COR-L47 (cell line): ENCODE measurements at regions not wholly inside any gene's neighbourhood (a gene's known extent, or its start where the extent isn't known, plus 50 kb on each side); places are given as distances from the start of the nearest gene placed in this dataset.
"Not testable (repeated sequence)": the region's sequence is repeated elsewhere in the genome, so short reads cannot be mapped to it uniquely, and the experiment has no call there.

Experiments
- DNase-seq: peaks from one replicate; lab custom pipeline; 2025; lab: John Stamatoyannopoulos, UW

- DNase-seq, result no peak
These were observed 316.8 kb downstream of the DLEU7 start for GRCh38 chr13:50526661-50527071.

DNA sequence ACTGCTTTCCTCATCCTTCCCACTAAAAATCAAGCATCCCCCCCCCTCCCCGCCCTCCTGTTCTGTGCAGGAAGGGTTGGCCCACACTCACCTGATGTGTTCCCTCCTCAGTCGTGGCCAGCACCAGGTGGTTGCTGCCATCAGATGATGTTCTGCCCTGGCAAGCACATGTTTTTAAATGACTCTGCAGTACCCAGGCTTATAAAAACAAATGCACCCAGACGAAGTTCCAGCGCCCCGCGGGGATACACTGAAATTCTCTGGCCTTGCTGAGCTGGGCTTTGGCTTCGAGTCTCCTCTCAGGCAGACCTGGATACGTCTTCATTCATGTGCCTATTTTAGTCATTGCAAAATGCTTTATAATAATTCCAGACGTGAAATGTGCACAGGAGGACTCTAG lies 316.3 kb downstream of the DLEU7 start:
- DNase-seq, result no peak

- DNase-seq, result no peak
These were observed 315.6 kb downstream of the DLEU7 start for GRCh38 chr13:50527612-50528509.

DNA sequence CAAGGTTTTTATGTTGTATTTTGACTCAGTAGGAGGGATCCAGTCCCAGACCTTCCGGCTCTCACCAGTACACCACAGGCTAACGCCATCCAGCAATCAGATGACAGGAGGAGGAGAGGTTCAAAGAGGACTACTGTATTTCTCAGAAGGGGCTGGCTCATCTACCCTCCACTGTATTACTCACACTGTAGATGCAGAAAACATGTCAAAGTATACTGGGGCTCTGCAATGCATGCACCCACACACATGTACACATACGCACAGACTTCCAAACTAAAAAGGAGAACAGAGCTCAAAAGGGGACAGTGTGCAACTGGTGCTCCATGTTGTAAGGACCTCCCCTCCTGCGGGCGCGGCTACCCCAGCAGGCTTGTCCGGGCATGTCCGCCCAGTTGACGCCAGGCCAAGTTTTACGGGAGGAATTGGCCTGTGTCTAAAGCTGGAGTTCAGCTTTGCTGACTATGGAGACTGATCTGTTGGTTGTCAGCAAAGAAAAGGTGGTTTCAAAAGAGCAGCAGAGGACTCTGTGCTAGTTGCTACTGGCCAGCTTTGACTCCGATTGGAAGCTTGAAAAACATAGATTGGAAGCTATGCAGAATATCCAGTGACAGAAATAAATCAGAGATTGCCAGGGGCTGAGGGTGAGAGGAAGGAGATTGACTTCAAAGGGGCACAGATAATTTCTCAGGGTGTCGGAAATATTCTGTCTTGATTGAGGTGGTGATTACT lies 314.2 kb downstream of the DLEU7 start:
- DNase-seq, result peak; percentile 79

DNA sequence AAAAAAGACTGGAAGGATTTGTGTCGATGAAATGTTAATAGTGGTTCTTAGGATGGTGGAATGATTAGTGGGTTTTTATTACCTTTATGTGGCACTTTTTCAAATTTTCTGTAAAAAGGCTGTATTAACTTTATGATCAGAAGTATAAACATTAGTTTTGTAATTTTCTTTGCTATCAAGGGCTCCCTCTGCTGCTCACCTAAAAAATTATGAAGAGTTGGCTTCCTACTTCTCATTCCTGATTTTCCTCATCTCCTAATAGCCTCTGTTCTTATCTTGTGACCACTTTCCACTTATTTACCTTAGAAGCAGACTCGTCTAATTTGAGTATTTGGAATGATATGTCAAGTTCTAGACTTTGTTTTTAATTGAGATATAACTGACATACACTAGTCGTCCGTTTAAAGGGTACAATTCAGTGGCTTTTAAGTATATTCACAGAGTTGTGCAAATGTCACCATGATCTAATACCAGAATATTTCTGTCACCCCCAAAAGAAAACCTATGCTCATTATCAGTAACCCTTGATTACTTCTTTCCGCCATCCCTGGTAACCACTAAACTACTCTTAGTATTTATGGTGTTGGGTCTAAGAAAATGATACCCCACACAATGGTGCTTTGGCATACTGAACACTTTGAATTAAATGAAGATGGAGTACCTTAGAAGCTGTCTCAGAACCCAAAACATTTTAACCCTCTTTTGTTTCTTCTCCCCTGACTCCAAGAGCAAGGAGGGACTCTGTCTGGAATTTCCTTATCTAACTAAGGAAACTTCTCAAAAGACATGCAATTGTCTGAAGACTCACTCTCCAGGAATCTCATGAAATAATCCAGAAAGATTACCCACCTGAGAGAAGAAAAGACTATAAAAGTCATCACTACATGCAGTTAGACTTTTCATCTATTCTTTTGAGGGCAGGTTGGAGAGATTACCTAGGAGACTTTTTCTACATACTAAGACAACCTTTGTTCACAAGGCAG lies 311.3 kb downstream of the DLEU7 start:
- no peak for DNase-seq

GRCh38 chr13:50535050-50535449 lies 308.4 kb downstream of the DLEU7 start:
- DNase-seq, result no peak

- no peak for DNase-seq
These were observed 306.5 kb downstream of the DLEU7 start for GRCh38 chr13:50537029-50537428.

DNA sequence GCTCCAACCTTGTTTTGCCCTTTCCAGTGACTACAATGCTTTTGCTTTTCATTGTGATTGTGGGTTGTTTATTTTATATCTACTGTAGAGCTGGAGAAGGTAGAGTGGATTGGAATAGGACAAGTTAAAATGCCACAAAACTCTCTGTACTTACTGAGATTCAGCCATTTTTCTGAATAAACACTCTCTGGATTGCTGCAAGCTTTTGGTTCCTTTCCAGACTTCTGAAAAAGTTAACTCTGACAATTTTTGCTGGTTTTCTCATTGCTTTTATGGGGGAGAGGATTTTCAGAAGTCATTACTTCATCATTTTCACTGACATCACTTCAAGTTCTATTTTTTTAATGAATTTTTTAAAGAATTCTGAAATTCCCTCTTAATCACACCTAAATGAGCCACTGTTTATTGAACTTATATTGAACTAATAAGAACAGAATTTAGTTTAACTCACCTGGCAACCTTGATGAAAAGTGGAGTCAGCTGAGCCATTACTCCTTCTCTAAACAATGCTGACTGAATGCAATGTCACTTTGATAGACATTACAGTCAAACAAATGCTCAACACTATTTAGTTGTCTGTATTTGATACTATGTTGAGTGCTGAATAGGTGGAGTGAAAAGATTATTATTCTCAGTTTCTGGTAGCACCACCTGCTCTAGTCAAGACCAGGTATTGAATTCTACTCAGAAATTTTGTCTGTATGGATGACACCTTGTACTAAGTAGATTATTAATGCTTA lies 303.5 kb downstream of the DLEU7 start:
- no peak for DNase-seq

DNA sequence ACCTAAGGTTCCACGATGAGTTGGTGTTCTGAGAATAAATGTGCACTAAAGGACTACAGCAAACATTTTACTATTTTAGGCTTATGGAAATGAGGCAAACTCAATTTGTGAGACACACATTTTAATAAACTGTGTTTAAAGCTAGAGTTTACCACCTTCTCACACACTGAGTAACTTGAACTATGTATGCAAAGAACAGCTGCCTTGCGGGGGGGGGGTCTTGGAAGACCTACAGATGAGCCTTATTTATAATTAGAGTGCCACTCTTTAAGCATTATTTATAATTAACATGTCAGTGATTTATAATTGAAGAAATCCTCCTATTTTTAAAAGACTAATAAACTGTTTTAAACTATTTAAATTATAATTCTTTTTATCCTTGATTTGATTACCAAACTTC lies 300.4 kb downstream of the DLEU7 start:
- DNase-seq, result no peak

DNA sequence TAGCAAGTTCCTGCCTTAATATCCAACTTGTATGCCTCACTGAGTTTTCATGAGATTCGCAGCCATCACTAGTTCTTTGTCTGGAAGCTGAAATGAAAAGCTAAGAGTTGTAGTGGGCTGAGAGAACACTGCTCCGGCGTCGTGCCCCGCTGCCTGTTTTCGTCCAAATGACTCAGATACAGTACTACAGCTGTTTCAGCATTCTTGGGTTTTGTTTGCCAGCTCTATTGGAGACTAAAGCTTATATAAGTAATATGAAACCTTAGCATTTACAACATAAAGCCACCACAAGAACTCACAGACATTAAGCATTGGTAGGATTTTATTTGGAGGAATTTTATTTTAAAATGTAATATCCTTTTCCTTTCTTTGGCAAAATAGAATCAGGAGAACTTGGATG lies 299.7 kb downstream of the DLEU7 start:
- no peak for DNase-seq

DNA sequence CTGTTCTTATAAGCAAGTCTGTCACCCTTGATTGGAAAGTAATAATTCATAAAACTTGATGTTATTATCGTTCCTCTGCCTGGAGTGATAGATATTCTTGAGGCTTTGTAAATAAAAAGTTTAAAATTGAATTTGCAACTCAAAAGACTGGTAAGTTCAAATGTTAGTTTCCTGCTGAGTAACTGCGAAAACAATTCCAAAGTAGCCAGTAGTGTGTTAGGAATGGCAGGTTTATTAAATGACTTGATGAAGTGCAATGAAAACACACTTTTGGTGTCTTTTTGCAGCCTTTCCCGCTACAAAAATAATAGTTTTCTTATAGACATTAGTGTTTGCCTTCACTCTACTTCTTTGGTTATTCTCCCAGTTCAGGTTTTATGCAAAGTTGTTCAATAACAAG lies 299.3 kb downstream of the DLEU7 start:
- no peak for DNase-seq

- DNase-seq, result not testable (repeated sequence)
These were observed 296.3 kb downstream of the DLEU7 start for GRCh38 chr13:50547175-50547574.

- no peak for DNase-seq
These were observed 294.9 kb downstream of the DLEU7 start for GRCh38 chr13:50548586-50548985.

GRCh38 chr13:50549221-50549942 lies 294.1 kb downstream of the DLEU7 start:
- DNase-seq, result no peak

GRCh38 chr13:50550151-50550550 lies 293.3 kb downstream of the DLEU7 start:
- DNase-seq, result no peak

- DNase-seq, result no peak
These were observed 291.0 kb downstream of the DLEU7 start for GRCh38 chr13:50552424-50552966.

GRCh38 chr13:50561739-50562138 lies 281.8 kb downstream of the DLEU7 start:
- DNase-seq, result no peak

DNA sequence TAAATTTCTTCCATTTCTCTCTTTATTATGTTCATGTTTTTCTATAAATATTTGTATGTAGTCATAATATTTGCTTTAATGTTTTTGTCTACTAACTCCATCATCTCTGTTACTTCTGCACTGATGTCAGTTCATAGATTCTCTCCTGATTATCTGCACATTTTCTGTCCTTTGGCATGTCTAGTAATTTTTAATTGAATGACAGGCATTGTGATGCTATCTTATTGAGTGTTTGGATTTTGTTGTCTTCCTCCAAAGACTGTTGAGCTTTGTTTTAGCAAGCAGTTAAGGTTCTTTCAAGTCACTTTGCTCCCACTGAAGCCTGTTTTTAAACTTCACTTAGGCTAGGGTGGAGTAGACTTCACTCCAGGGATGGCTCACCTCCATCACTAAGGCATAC lies 276.8 kb downstream of the DLEU7 start:
- no peak for DNase-seq

- DNase-seq, result no peak
These were observed 271.4 kb downstream of the DLEU7 start for GRCh38 chr13:50572129-50572528.

DNA sequence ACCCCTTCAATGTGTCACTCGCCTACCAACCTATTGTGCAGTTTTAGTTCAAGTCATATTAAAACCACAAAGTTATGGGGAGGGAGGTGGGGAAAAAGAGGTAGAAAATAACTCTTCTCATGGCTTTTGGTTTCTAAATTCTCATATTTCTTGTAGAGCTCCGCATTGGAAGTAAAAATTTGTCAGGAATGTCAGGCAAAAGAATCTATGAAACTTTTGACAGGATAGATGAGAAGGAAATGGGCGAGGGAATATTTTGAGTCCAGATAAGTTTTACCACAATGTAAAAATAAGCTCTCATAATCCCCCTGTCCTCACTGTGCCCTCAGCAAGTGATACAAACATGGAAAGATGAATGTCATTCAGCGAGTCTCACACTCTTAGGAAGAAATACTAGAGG lies 270.4 kb downstream of the DLEU7 start:
- no peak for DNase-seq
